ENCODE measurements at regions not wholly inside any gene's neighbourhood (a gene's known extent, or its start where the extent isn't known, plus 50 kb on each side); places are given as distances from the start of the nearest gene placed in this dataset.

- TF ChIP-seq CTCF (IDR thresholded peaks at IDR 0.05; ENCODE audit: borderline replicate concordance, extremely low read depth, low read length, poor library complexity, severe bottlenecking) = no peak
- TF ChIP-seq EZH2 (IDR thresholded peaks at IDR 0.05; ENCODE audit: borderline replicate concordance, low read depth, low read length, severe bottlenecking) = no peak
These were observed 93.0 kb upstream of the C3orf80 start for GRCh38 chr3:160132226-160132625.
